HepG2 (cell line): ENCODE measurements at regions not wholly inside any gene's neighbourhood (a gene's known extent, or its start where the extent isn't known, plus 50 kb on each side); places are given as distances from the start of the nearest gene placed in this dataset.

ENCODE experiments used
- ATAC-seq: fragments of 200-7000 bp; cut with Tn5 transposase; 3 replicates; pipeline ENCODE4 v1.9.1; 2020; ENCODE audit warnings: mild to moderate bottlenecking, moderate library complexity
- BruUV-seq: library from RNA; stranded (reverse); fragments of 400-500 nt; replicated peaks from 2 replicates; lab custom pipeline; 2021; lab: Mats Ljungman, UMichigan
- CTCF ChIA-PET: fragments of 300-600 bp; formaldehyde crosslinking; extraction: SDS; loops from one replicate; lab custom pipeline; 2021; ENCODE audit warnings: low total read pairs, inconsistent platforms, low intra/inter-chr PET ratio; lab: Yijun Ruan, JAX
- POLR2A ChIA-PET: fragments of 350-600 bp; sonication (Branson Sonifier 250); formaldehyde crosslinking; loops from one replicate; lab custom pipeline; 2020; ENCODE audit warnings: antibody characterized with exemption, inconsistent platforms; lab: Yijun Ruan, JAX
- DNase-seq: peaks from one replicate; pipeline ENCODE4 v3.0.0-alpha.2; 2015; ENCODE audit warnings: low spot score
- FAIRE-seq: peaks from 3 replicates; lab custom pipeline; 2011; peaks lifted over from hg19 to GRCh38; lab: Jason Lieb, UNC
- H2AFZ ChIP-seq: one replicate; pipeline ENCODE4 v1.6.1; 2011; ENCODE audit warnings: low read length, inconsistent platforms
- H3K27ac ChIP-seq: fragments of 300-600 bp; 3 replicates; pipeline ENCODE4 v1.8.0; 2011; ENCODE audit warnings: mixed run types, mild to moderate bottlenecking, mixed read lengths, low read length, inconsistent platforms; ENCODE audit not compliant: insufficient read depth; ENCODE audit errors: extremely low read length
- H3K27me3 ChIP-seq, 2 experiments: fragments of 200-600 bp in 1 of 2; 2 replicates in 1 of 2; 3 replicates in 1 of 2; pipeline versions ENCODE4 v1.6.0 to v1.8.0; 2011; ENCODE audit warnings: low read length in 2 of 2, mild to moderate bottlenecking in 2 of 2, moderate library complexity in 2 of 2, inconsistent platforms in 1 of 2; ENCODE audit not compliant: insufficient read depth in 2 of 2, control insufficient read depth in 1 of 2
- H3K36me3 ChIP-seq, 2 experiments: fragments of 200-600 bp in 1 of 2; replicated peaks in 1 of 2; 2 replicates in 1 of 2; 3 replicates in 1 of 2; pipeline versions ENCODE4 v1.5.1 to v1.8.0; 2011; ENCODE audit warnings: low read length in 2 of 2, inconsistent platforms in 1 of 2; ENCODE audit not compliant: insufficient read depth in 2 of 2, control insufficient read depth in 1 of 2
- H3K4me1 ChIP-seq: 2 replicates; pipeline ENCODE4 v1.5.1; 2012; ENCODE audit warnings: low read length, inconsistent platforms; ENCODE audit not compliant: insufficient read depth
- H3K4me2 ChIP-seq: 2 replicates; pipeline ENCODE4 v1.6.0; 2011; ENCODE audit warnings: low read depth, low read length, inconsistent platforms
- H3K4me3 ChIP-seq, 3 experiments: fragments of 200-600 bp in 1 of 3; sonication (generic), shearing (Covaris generic) in 1 of 3; replicated peaks in 1 of 3; 2 replicates each; pipeline ENCODE4 v1.5.1; 2011 to 2016; ENCODE audit warnings: low read length in 3 of 3, inconsistent platforms in 2 of 3, low read depth in 2 of 3, mild to moderate bottlenecking in 2 of 3, control low read depth in 1 of 3, mixed read lengths in 1 of 3; ENCODE audit not compliant: insufficient read depth in 1 of 3
- H3K79me2 ChIP-seq: one replicate; pipeline ENCODE4 v1.6.1; 2011; ENCODE audit warnings: low read length, inconsistent platforms; ENCODE audit not compliant: insufficient read depth
- H3K9ac ChIP-seq: 2 replicates; pipeline ENCODE4 v1.6.0; 2011; ENCODE audit warnings: mild to moderate bottlenecking, low read depth, low read length, inconsistent platforms; ENCODE audit not compliant: insufficient read depth
- H3K9me3 ChIP-seq: 2 replicates; pipeline ENCODE4 v1.5.1; 2012; ENCODE audit warnings: mild to moderate bottlenecking, low read length
- H4K20me1 ChIP-seq: 2 replicates; pipeline ENCODE4 v1.6.0; 2011; ENCODE audit warnings: inconsistent platforms, mild to moderate bottlenecking, low read length, moderate library complexity; ENCODE audit not compliant: insufficient read depth
- CEBPB ChIP-seq: IDR thresholded peaks from 2 replicates; pipeline ENCODE4 v1.6.1; 2011; ENCODE audit warnings: low read depth, low read length, improper control_type of control experiment, borderline replicate concordance
- HDAC1 ChIP-seq: sonication (generic); formaldehyde crosslinking; IDR thresholded peaks from 2 replicates; pipeline ENCODE4 v1.5.1; 2020; ENCODE audit warnings: mild to moderate bottlenecking, missing genetic modification reagents
- SMAD9 ChIP-seq: sonication (generic); formaldehyde crosslinking; IDR thresholded peaks from 2 replicates; pipeline ENCODE4 v1.5.1; 2020; ENCODE audit warnings: mild to moderate bottlenecking, missing genetic modification reagents
- WGBS: methylation state at CpG from one replicate; pipeline ENCODE4 v1.1.6; 2017; ENCODE audit warnings: low lambda C conversion rate; 5-methylcytosine and 5-hydroxymethylcytosine counted together
- in situ Hi-C: cut with HindIII; loops from 2 replicates; pipeline ENCODE4 v1.10.0; 2017; ENCODE audit warnings: low pct_unique_long_range_greater_than_20kb; ENCODE audit not compliant: extremely low pct_ligation_motif_present
- intact Hi-C: fragments of 100-400 bp; cut with micrococcal nuclease; formaldehyde crosslinking; loops from one replicate; pipeline ENCODE4 v1.10.0; 2022; ENCODE audit not compliant: unreplicated experiment
- TF ChIP-seq, protein P1 (sequence below): sonication (generic); formaldehyde crosslinking; IDR thresholded peaks from 2 replicates; pipeline ENCODE4 v1.9.0; 2021; ENCODE audit warnings: missing genetic modification reagents, borderline replicate concordance

DNA sequence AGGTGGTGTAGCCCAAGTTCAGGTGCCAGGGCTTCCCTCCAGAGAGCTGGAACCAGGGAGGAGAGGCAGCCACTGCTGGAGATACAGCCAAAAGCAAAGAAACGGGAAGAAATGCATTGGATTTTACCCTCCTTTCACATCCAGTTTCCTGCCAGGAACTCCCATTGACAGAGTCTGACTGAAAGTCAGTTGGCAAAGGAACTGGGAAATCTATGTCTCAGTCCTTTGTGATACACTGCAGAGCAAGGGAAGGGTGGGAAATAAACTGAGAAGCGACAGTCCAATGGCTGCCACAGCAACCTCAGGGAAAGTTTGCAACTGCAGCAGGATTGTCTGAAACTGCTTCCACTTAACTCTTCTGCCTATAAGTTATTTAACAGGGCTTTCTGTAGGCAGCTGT is 142.6 kb downstream of the SATB1 start:
- no peak for ATAC-seq
- intact Hi-C loops, result no loop called here
- H3K27me3 ChIP-seq, result no peaks in the 10 kb centered on the region
- in situ Hi-C loops, result no loop called here
- no peak overlapping the region for H2AFZ ChIP-seq
- 17% methylated on average over 2 of the region's 2 CpGs for WGBS
- no peak overlapping the region for H3K4me3 ChIP-seq
- H3K9me3 ChIP-seq, result no peaks in the 10 kb centered on the region
- H3K9ac ChIP-seq, result no peak overlapping the region
- H3K79me2 ChIP-seq, result no peaks in the 10 kb centered on the region
- TF ChIP-seq HDAC1 (CRISPR knock-in tag) (no peak), SMAD9 (CRISPR knock-in tag) (no peak)
- no peaks in the 10 kb centered on the region for H4K20me1 ChIP-seq
- H3K4me1 ChIP-seq, result no peaks in the 10 kb centered on the region
- ChIA-PET CTCF (no interaction called here), POLR2A (no interaction called here)
- H3K36me3 ChIP-seq, result no peaks in the 10 kb centered on the region
- no peak for DNase-seq
- FAIRE-seq, result no peak
- H3K27ac ChIP-seq, result no peak overlapping the region
- H3K4me2 ChIP-seq, result no peak overlapping the region
- BruUV-seq, result no TSS peak

DNA sequence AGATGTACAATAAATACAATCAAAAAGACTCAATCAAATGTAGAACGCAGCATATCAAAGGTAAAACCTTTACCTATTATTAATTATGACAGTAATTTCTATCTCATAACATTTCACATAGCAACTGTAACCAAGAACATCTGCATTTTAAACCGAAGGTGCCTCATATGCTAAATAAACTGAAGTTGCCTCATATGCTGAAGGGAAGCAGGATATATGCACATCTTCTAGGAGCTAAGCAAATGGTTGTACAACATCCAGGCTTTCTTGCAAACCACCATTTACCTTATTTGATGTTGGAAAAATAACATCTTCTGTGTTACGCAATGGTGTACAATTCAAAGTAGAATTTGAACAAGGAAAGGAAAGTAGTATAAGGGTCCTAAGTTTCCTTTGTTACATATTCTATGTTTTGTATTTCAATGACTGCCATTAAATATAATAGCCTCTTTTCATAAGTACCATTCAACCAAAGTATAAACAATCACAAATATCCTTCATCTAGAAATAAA is 145.9 kb downstream of the SATB1 start:
- ATAC-seq, result no peak
- no peak overlapping the region for H3K27ac ChIP-seq
- no peak overlapping the region for H3K4me3 ChIP-seq
- H4K20me1 ChIP-seq, result no peaks in the 10 kb centered on the region
- TF ChIP-seq, protein P1, sequence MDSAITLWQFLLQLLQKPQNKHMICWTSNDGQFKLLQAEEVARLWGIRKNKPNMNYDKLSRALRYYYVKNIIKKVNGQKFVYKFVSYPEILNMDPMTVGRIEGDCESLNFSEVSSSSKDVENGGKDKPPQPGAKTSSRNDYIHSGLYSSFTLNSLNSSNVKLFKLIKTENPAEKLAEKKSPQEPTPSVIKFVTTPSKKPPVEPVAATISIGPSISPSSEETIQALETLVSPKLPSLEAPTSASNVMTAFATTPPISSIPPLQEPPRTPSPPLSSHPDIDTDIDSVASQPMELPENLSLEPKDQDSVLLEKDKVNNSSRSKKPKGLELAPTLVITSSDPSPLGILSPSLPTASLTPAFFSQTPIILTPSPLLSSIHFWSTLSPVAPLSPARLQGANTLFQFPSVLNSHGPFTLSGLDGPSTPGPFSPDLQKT (CRISPR knock-in tag), result no peak
- TF ChIP-seq CEBPB, result peak; percentile 46
- ChIA-PET POLR2A (no interaction called here), CTCF (no interaction called here)
- in situ Hi-C loops (no loop called here), intact Hi-C loops (no loop called here)
- no peak overlapping the region for H2AFZ ChIP-seq
- no peaks in the 10 kb centered on the region for H3K36me3 ChIP-seq
- no peak for DNase-seq
- no peaks in the 10 kb centered on the region for H3K79me2 ChIP-seq
- no peak overlapping the region for H3K9ac ChIP-seq
- no peaks in the 10 kb centered on the region for H3K27me3 ChIP-seq
- no peak overlapping the region for H3K4me2 ChIP-seq
- no TSS peak for BruUV-seq
- H3K9me3 ChIP-seq, result no peaks in the 10 kb centered on the region
- no peak for FAIRE-seq
- no peaks in the 10 kb centered on the region for H3K4me1 ChIP-seq
- WGBS, result 1% methylated on average over 3 of the region's 3 CpGs
